ENCODE measurements at regions not wholly inside any gene's neighbourhood (a gene's known extent, or its start where the extent isn't known, plus 50 kb on each side); places are given as distances from the start of the nearest gene placed in this dataset.

GRCh38 chr4:81356621-81357020, 115.1 kb downstream of the RASGEF1B start:
- Histone ChIP-seq H3K4ac (ENCODE audit: low read depth, low read length) (no peak overlapping the region), H3K9ac (ENCODE audit: low read depth, low read length) (no peak overlapping the region), H2BK120ac (ENCODE audit: low read depth, low read length) (peak overlapping the region; percentile 44; the same call in 1 of the 2 replicates), H4K91ac (ENCODE audit: insufficient read depth, low read depth, low read length) (no peak overlapping the region), H3K4me2 (ENCODE audit: low read depth, low read length) (no peak overlapping the region), H2AK5ac (ENCODE audit: low read depth, low read length) (0 out of 2 replicates have a peak overlapping the region, but pooled peaks have one; percentile 40), H3K23ac (ENCODE audit: low read depth, low read length) (no peak overlapping the region), H2AFZ (replicated peaks; ENCODE audit: low read length, poor library complexity) (no peak overlapping the region), H2BK15ac (ENCODE audit: low read depth, low read length) (no peak overlapping the region), H3K27ac (ENCODE audit: insufficient read depth, low read length) (no peak overlapping the region), H3K4me1 (ENCODE audit: control insufficient read depth, insufficient read depth, low read length) (peaks cover 9% of the 10 kb centered on the region), H4K5ac (ENCODE audit: low read depth, low read length) (no peak overlapping the region), H3K4me3 (ENCODE audit: insufficient read depth, low read depth, low read length) (no peak overlapping the region), H2BK20ac (ENCODE audit: low read depth, low read length) (no peak overlapping the region), H3K56ac (ENCODE audit: extremely low read depth, insufficient read depth, low read length) (no peak overlapping the region), H3K27me3 (ENCODE audit: control insufficient read depth, insufficient read depth, low read length) (no peaks in the 10 kb centered on the region), H4K20me1 (ENCODE audit: insufficient read depth, low read length) (no peaks in the 10 kb centered on the region), H3K9me1 (ENCODE audit: insufficient read depth, low read length) (peaks cover 9% of the 10 kb centered on the region), H2BK5ac (ENCODE audit: low read depth, low read length, poor library complexity, severe bottlenecking) (no peak overlapping the region), H2AK9ac (replicated peaks; ENCODE audit: low read depth, low read length, poor library complexity) (no peak overlapping the region), H3K9me3 (ENCODE audit: control insufficient read depth, insufficient read depth, low read length) (no peaks in the 10 kb centered on the region), H3K14ac (replicated peaks; ENCODE audit: low read depth, low read length) (no peak overlapping the region), H4K8ac (ENCODE audit: low read depth in 2 of 2, low read length in 2 of 2) (no peak overlapping the region), H3K36me3 (ENCODE audit: control insufficient read depth, insufficient read depth, low read length) (no peaks in the 10 kb centered on the region), H3K79me1 (ENCODE audit: low read depth in 1 of 2, low read length in 2 of 2) (no peaks in the 10 kb centered on the region), H3K18ac (ENCODE audit: low read depth, low read length) (no peak overlapping the region)
- DNase-seq = peak; percentile 33
- CTCF ChIA-PET = interaction anchor here (0.6 kb wide), 1 partner anchor 269 kb away, joined by 4 read pairs; no protein-coding TSS in a partner anchor
- dilution Hi-C loops (cut with HindIII; ENCODE audit: low sequenced_read_pairs, unreplicated experiment) (no loop called here), intact Hi-C loops (cut with micrococcal nuclease) (no loop called here), in situ Hi-C loops (cut with MboI; ENCODE audit: low sequenced_read_pairs) (loop anchor here (10.0 kb wide), 1 partner anchor 982 kb away; no protein-coding TSS in a partner anchor)
- TF ChIP-seq SMC3 (IDR thresholded peaks at IDR 0.05; ENCODE audit: low read depth, low read length) = no peak
- no peak for TF ChIP-seq NFE2L2 (IDR thresholded peaks at IDR 0.05; ENCODE audit: low read depth, low read length)
- no peak for TF ChIP-seq MXI1 (IDR thresholded peaks at IDR 0.05; ENCODE audit: borderline replicate concordance, low read depth, low read length)
- no peak for TF ChIP-seq RAD21 (IDR thresholded peaks at IDR 0.05; ENCODE audit: low read length)
- no peak for TF ChIP-seq MAZ (IDR thresholded peaks at IDR 0.05; ENCODE audit: borderline replicate concordance, low read depth, low read length)
- no peak for TF ChIP-seq POLR2A (IDR thresholded peaks at IDR 0.05; ENCODE audit: low read depth, low read length)
- no peak for TF ChIP-seq MAFK (IDR thresholded peaks at IDR 0.05; ENCODE audit: low read depth, low read length)
- no peak for TF ChIP-seq CEBPB (IDR thresholded peaks at IDR 0.05; ENCODE audit: low read depth, low read length)
- TF ChIP-seq FOS (IDR thresholded peaks at IDR 0.05; ENCODE audit: low read depth, low read length) = no peak
- no peak for TF ChIP-seq CTCF (conservative IDR thresholded peaks at IDR 0.05; ENCODE audit: low read depth, low read length)
- no peak for TF ChIP-seq USF2 (IDR thresholded peaks at IDR 0.05; ENCODE audit: low read depth, low read length)
- WGBS, 2 experiments (ENCODE audit: extremely low coverage in 2 of 2, insufficient read length in 1 of 2) = no CpG with 5 or more reads among the region's 1 CpG
- ATAC-seq (ENCODE audit: low read depth) = no peak
- POLR2A ChIA-PET (ENCODE audit: unreplicated experiment) = no interaction called here
- BruUV-seq (replicated peaks) = no TSS peak
